Esophagus (tissue), 2 donors: ENCODE measurements at regions not wholly inside any gene's neighbourhood (a gene's known extent, or its start where the extent isn't known, plus 50 kb on each side); places are given as distances from the start of the nearest gene placed in this dataset.

Source experiments
- H3K27ac ChIP-seq, 2 donors: one replicate each; pipeline ENCODE4 v1.5.1; 2013; ENCODE audit warnings: low read depth in 2 of 2, mild to moderate bottlenecking in 2 of 2, inconsistent platforms in 1 of 2, low read length in 1 of 2, moderate library complexity in 1 of 2
- H3K27me3 ChIP-seq, 2 donors: one replicate each; pipeline ENCODE4 v1.6.1; 2013; ENCODE audit warnings: low read length in 2 of 2, control low read depth in 1 of 2, mild to moderate bottlenecking in 1 of 2; ENCODE audit not compliant: insufficient read depth in 2 of 2, control insufficient read depth in 1 of 2
- H3K36me3 ChIP-seq, 2 donors: one replicate each; pipeline ENCODE4 v1.6.1; 2013; ENCODE audit warnings: low read length in 1 of 2; ENCODE audit not compliant: control insufficient read depth in 2 of 2, insufficient read depth in 2 of 2
- H3K4me1 ChIP-seq, 2 donors: one replicate each; pipeline ENCODE4 v1.6.1; 2013; ENCODE audit warnings: low read length in 1 of 2; ENCODE audit not compliant: control insufficient read depth in 2 of 2, insufficient read depth in 2 of 2
- H3K4me3 ChIP-seq, 2 donors: one replicate each; pipeline ENCODE4 v1.5.1; 2013; ENCODE audit warnings: low read length in 2 of 2, mild to moderate bottlenecking in 2 of 2, low read depth in 1 of 2, moderate library complexity in 1 of 2
- H3K9me3 ChIP-seq, 2 donors: one replicate each; pipeline ENCODE4 v1.6.1; 2013; ENCODE audit warnings: mild to moderate bottlenecking in 2 of 2, low read depth in 1 of 2, low read length in 1 of 2, moderate library complexity in 1 of 2; ENCODE audit not compliant: control insufficient read depth in 2 of 2, insufficient read depth in 1 of 2
- WGBS, 2 donors: extraction: QIAGEN DNeasy Blood & Tissue Kit; methylation state at CpG; one replicate each; pipeline ENCODE4 v1.1.7; 2013; 5-methylcytosine and 5-hydroxymethylcytosine counted together
- donor health status: healthy with polysubstance abuse.
- donor health status: Bipolar disorder and iron deficiency.

GRCh38 chr4:119841361-119841760, 212.8 kb upstream of the PDE5A start:
- no peak overlapping the region for H3K27ac ChIP-seq
- no peak overlapping the region for H3K4me3 ChIP-seq
- no peaks in the 10 kb centered on the region for H3K9me3 ChIP-seq
- no peaks in the 10 kb centered on the region for H3K36me3 ChIP-seq
- no peaks in the 10 kb centered on the region for H3K4me1 ChIP-seq
- no peaks in the 10 kb centered on the region for H3K27me3 ChIP-seq

- no peak overlapping the region for H3K4me3 ChIP-seq
- H3K27ac ChIP-seq = no peak overlapping the region
- H3K4me1 ChIP-seq = no peaks in the 10 kb centered on the region
- H3K36me3 ChIP-seq = no peaks in the 10 kb centered on the region
- no peaks in the 10 kb centered on the region for H3K9me3 ChIP-seq
- WGBS, 2 donors = 47 to 52% methylated on average over 1 of the region's 1 CpG
- no peaks in the 10 kb centered on the region for H3K27me3 ChIP-seq
These were observed 207.0 kb upstream of the PDE5A start for GRCh38 chr4:119835613-119835910.

GRCh38 chr4:119834906-119835612, 206.5 kb upstream of the PDE5A start:
- no peaks in the 10 kb centered on the region for H3K4me1 ChIP-seq
- H3K27me3 ChIP-seq = no peaks in the 10 kb centered on the region
- H3K4me3 ChIP-seq = no peak overlapping the region
- no peak overlapping the region for H3K27ac ChIP-seq
- no peaks in the 10 kb centered on the region for H3K9me3 ChIP-seq
- no peaks in the 10 kb centered on the region for H3K36me3 ChIP-seq
- 47 to 49% methylated on average over 3 of the region's 3 CpGs for WGBS, 2 donors

- Histone ChIP-seq H3K4me1 (no peaks in the 10 kb centered on the region), H3K27ac (no peak overlapping the region), H3K9me3 (no peaks in the 10 kb centered on the region), H3K4me3 (no peak overlapping the region), H3K27me3 (no peaks in the 10 kb centered on the region), H3K36me3 (no peaks in the 10 kb centered on the region)
- 74 to 79% methylated on average over 4 of the region's 4 CpGs for WGBS, 2 donors
These were observed 205.0 kb upstream of the PDE5A start for GRCh38 chr4:119833611-119834010.

GRCh38 chr4:119832776-119833175, 204.2 kb upstream of the PDE5A start:
- Histone ChIP-seq H3K4me3 (no peak overlapping the region), H3K27me3 (no peaks in the 10 kb centered on the region), H3K4me1 (no peaks in the 10 kb centered on the region), H3K27ac (no peak overlapping the region), H3K36me3 (no peaks in the 10 kb centered on the region), H3K9me3 (no peaks in the 10 kb centered on the region)
- 50 to 78% methylated on average over 2 of the region's 2 CpGs for WGBS, 2 donors

GRCh38 chr4:119829326-119829725, 200.7 kb upstream of the PDE5A start:
- Histone ChIP-seq H3K9me3 (no peaks in the 10 kb centered on the region), H3K27ac (no peak overlapping the region), H3K4me1 (no peaks in the 10 kb centered on the region), H3K36me3 (no peaks in the 10 kb centered on the region), H3K4me3 (no peak overlapping the region), H3K27me3 (no peaks in the 10 kb centered on the region)
- 75 to 81% methylated on average over 2 of the region's 2 CpGs for WGBS, 2 donors

- Histone ChIP-seq H3K4me1 (no peaks in the 10 kb centered on the region), H3K9me3 (no peaks in the 10 kb centered on the region), H3K36me3 (no peaks in the 10 kb centered on the region), H3K27ac (no peak overlapping the region), H3K27me3 (no peaks in the 10 kb centered on the region), H3K4me3 (no peak overlapping the region)
- 71 to 74% methylated on average over 2 of the region's 2 CpGs for WGBS, 2 donors
These were observed 197.1 kb upstream of the PDE5A start for GRCh38 chr4:119825696-119826095.

- Histone ChIP-seq H3K4me1 (no peaks in the 10 kb centered on the region), H3K9me3 (no peaks in the 10 kb centered on the region), H3K4me3 (no peak overlapping the region), H3K27ac (no peak overlapping the region), H3K36me3 (no peaks in the 10 kb centered on the region), H3K27me3 (no peaks in the 10 kb centered on the region)
These were observed 195.3 kb upstream of the PDE5A start for GRCh38 chr4:119823891-119824290.

GRCh38 chr4:119823045-119823444, 194.4 kb upstream of the PDE5A start:
- H3K4me3 ChIP-seq = no peak overlapping the region
- no peak overlapping the region for H3K27ac ChIP-seq
- no peaks in the 10 kb centered on the region for H3K36me3 ChIP-seq
- WGBS, 2 donors = 85 to 87% methylated on average over 1 of the region's 1 CpG
- no peaks in the 10 kb centered on the region for H3K4me1 ChIP-seq
- no peaks in the 10 kb centered on the region for H3K9me3 ChIP-seq
- no peaks in the 10 kb centered on the region for H3K27me3 ChIP-seq

GRCh38 chr4:119816473-119816872, 187.9 kb upstream of the PDE5A start:
- no peaks in the 10 kb centered on the region for H3K36me3 ChIP-seq
- H3K9me3 ChIP-seq = no peaks in the 10 kb centered on the region

More at GRCh38 chr4:119816473-119816872, 187.9 kb upstream of the PDE5A start:
- Histone ChIP-seq H3K4me3 (no peak overlapping the region), H3K27ac (no peak overlapping the region), H3K27me3 (no peaks in the 10 kb centered on the region), H3K4me1 (no peaks in the 10 kb centered on the region)
